Mesendoderm (in vitro differentiated cells): ENCODE measurements at regions not wholly inside any gene's neighbourhood (a gene's known extent, or its start where the extent isn't known, plus 50 kb on each side); places are given as distances from the start of the nearest gene placed in this dataset.

Experiments
- DNase-seq: peaks from one replicate; pipeline ENCODE4 v3.0.0; 2013
- H2AK5ac ChIP-seq: 2 replicates; pipeline ENCODE4 v1.6.1; 2013; ENCODE audit warnings: low read length, inconsistent platforms
- H2BK120ac ChIP-seq: 2 replicates; pipeline ENCODE4 v1.6.1; 2013; ENCODE audit warnings: low read depth, mild to moderate bottlenecking, low read length, moderate library complexity, mixed read lengths
- H2BK15ac ChIP-seq: replicated peaks from 2 replicates; pipeline ENCODE4 v1.6.1; 2013; ENCODE audit warnings: low read depth, mild to moderate bottlenecking, moderate library complexity
- H2BK5ac ChIP-seq: 2 replicates; pipeline ENCODE4 v1.6.1; 2013; ENCODE audit warnings: low read length, inconsistent platforms
- H3K18ac ChIP-seq: 2 replicates; pipeline ENCODE4 v1.6.1; 2013; ENCODE audit warnings: mild to moderate bottlenecking, low read length, mixed read lengths
- H3K23ac ChIP-seq: one replicate; pipeline ENCODE4 v1.6.1; 2013; ENCODE audit warnings: low read length
- H3K27ac ChIP-seq: 2 replicates; pipeline ENCODE4 v1.5.1; 2013; ENCODE audit warnings: low read depth, mild to moderate bottlenecking, inconsistent platforms, low read length, moderate library complexity
- H3K27me3 ChIP-seq: 2 replicates; pipeline ENCODE4 v1.6.1; 2013; ENCODE audit warnings: low read length, control low read depth, mild to moderate bottlenecking, inconsistent platforms; ENCODE audit not compliant: insufficient read depth, poor library complexity
- H3K36me3 ChIP-seq: 2 replicates; pipeline ENCODE4 v1.6.1; 2013; ENCODE audit warnings: low read length, inconsistent platforms; ENCODE audit not compliant: control insufficient read depth, insufficient read depth
- H3K4ac ChIP-seq: one replicate; pipeline ENCODE4 v1.6.1; 2013; ENCODE audit warnings: low read depth, mild to moderate bottlenecking, low read length, moderate library complexity
- H3K4me1 ChIP-seq: 2 replicates; pipeline ENCODE4 v1.6.1; 2013; ENCODE audit warnings: low read depth, low read length, inconsistent platforms; ENCODE audit not compliant: control insufficient read depth
- H3K4me2 ChIP-seq: 2 replicates; pipeline ENCODE4 v1.6.1; 2013; ENCODE audit warnings: low read length
- H3K4me3 ChIP-seq: 2 replicates; pipeline ENCODE4 v1.5.1; 2013; ENCODE audit warnings: mild to moderate bottlenecking, low read length
- H3K56ac ChIP-seq: one replicate; pipeline ENCODE4 v1.6.1; 2013; ENCODE audit warnings: low read length
- H3K79me1 ChIP-seq: 2 replicates; pipeline ENCODE4 v1.6.1; 2013; ENCODE audit warnings: low read length, inconsistent platforms
- H3K79me2 ChIP-seq: 2 replicates; pipeline ENCODE4 v1.6.1; 2013; ENCODE audit warnings: mild to moderate bottlenecking, low read length; ENCODE audit not compliant: control insufficient read depth, insufficient read depth
- H3K9ac ChIP-seq: 2 replicates; pipeline ENCODE4 v1.6.1; 2013; ENCODE audit warnings: low read length, inconsistent platforms
- H4K5ac ChIP-seq: one replicate; pipeline ENCODE4 v1.6.1; 2013; ENCODE audit warnings: low read length
- H4K8ac ChIP-seq: one replicate; pipeline ENCODE4 v1.6.1; 2013; ENCODE audit warnings: low read depth, mild to moderate bottlenecking, control low read depth, low read length, moderate library complexity
- WGBS: extraction: QIAGEN DNeasy Blood & Tissue Kit; methylation state at CpG from one replicate; pipeline ENCODE4 v1.1.7; 2013; ENCODE audit warnings: low lambda C conversion rate, missing lambda C conversion rate; ENCODE audit not compliant: insufficient coverage; ENCODE audit errors: extremely low coverage; 5-methylcytosine and 5-hydroxymethylcytosine counted together

DNA sequence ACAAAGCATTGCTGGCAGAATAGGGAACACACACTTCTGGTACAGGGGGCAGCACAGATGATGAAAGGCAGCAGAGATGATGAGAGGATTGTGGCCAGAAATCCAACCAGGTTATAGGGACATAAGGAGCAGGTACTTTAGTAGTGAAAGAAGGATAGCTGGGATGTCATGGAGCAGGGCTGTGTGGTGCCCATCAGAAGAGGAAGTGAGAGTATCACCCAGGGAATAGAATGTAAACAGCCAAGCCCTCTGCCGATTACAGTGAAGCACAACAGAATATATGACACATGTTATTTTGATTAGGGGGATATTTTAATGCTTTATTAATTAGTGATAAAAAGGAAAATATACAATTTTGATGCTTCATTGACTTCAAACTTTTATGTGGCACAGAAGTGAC lies 883.4 kb upstream of the CDH2 start:
- no peaks in the 10 kb centered on the region for H3K79me1 ChIP-seq
- no peak overlapping the region for H2AK5ac ChIP-seq
- no peak overlapping the region for H3K4me2 ChIP-seq
- H3K9ac ChIP-seq = no peak overlapping the region
- no peak overlapping the region for H4K8ac ChIP-seq
- no peak overlapping the region for H4K5ac ChIP-seq
- no peaks in the 10 kb centered on the region for H3K4me1 ChIP-seq
- H3K36me3 ChIP-seq = no peaks in the 10 kb centered on the region
- WGBS = no CpG with 5 or more reads among the region's 1 CpG
- H3K18ac ChIP-seq = no peak overlapping the region
- no peak overlapping the region for H3K27ac ChIP-seq
- no peak overlapping the region for H3K56ac ChIP-seq
- no peak overlapping the region for H3K4me3 ChIP-seq
- no peak overlapping the region for H3K23ac ChIP-seq
- H3K79me2 ChIP-seq = no peaks in the 10 kb centered on the region
- H2BK15ac ChIP-seq = no peak overlapping the region
- H3K4ac ChIP-seq = no peak overlapping the region
- DNase-seq = no peak
- no peak overlapping the region for H2BK5ac ChIP-seq
- H3K27me3 ChIP-seq = no peaks in the 10 kb centered on the region
- H2BK120ac ChIP-seq = no peak overlapping the region

DNA sequence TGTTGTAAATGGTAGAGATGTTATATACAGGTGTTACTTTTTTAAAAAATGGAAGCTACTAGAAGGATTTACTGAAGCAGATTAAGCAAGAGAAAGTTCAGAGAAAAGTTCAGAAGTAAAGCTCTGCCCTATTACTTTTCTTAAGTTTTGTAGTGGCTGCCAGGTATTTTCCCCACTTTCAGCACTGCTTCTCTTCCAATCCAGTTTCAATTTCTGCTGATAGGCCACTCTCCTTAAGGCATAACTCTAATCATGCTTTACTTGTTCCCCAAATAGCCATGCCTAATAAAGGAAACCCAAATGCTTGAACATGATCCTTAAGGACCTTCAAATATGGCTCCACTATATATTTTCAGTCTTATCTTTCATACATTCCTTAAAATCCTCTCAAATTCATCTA lies 880.8 kb upstream of the CDH2 start:
- no peak overlapping the region for H2BK15ac ChIP-seq
- H3K4me2 ChIP-seq = no peak overlapping the region

DNA sequence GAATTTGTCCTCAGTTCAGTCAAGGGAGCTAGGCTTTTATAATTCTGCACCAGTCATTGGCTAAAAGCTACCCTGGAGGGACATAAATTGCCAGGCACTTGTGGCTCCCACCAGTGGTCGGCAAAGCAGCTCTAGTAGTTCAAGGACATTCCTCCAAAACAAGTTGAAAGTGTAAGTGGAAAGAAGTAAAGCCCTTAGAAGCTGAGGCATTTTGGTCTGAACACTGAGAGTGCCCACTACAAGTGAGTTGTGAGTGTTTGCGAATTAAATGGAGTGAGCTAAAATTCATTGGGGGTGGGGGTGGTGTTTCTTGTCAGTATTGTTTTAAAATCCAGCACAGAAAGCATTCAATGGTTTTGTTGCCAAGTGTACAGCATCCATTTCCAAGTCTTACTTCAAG lies 879.9 kb upstream of the CDH2 start:
- no peak overlapping the region for H2BK120ac ChIP-seq
- no peaks in the 10 kb centered on the region for H3K79me2 ChIP-seq
- no peak overlapping the region for H3K23ac ChIP-seq
- no peak overlapping the region for H2BK5ac ChIP-seq
- H3K56ac ChIP-seq = no peak overlapping the region
- no peak overlapping the region for H3K4me2 ChIP-seq
- no peak overlapping the region for H3K27ac ChIP-seq
- no peak overlapping the region for H3K4me3 ChIP-seq
- no peak overlapping the region for H4K8ac ChIP-seq
- H4K5ac ChIP-seq = no peak overlapping the region
- no peak overlapping the region for H3K9ac ChIP-seq
- no peaks in the 10 kb centered on the region for H3K4me1 ChIP-seq
- H3K36me3 ChIP-seq = no peaks in the 10 kb centered on the region
- H3K4ac ChIP-seq = no peak overlapping the region
- WGBS = no CpG with 5 or more reads among the region's 2 CpGs
- H2BK15ac ChIP-seq = no peak overlapping the region
- H3K27me3 ChIP-seq = no peaks in the 10 kb centered on the region
- no peaks in the 10 kb centered on the region for H3K79me1 ChIP-seq
- no peak overlapping the region for H3K18ac ChIP-seq
- DNase-seq = peak; percentile 19
- H2AK5ac ChIP-seq = no peak overlapping the region

More for the DNA sequence above, 880.8 kb upstream of the CDH2 start:
- Histone ChIP-seq H3K23ac (no peak overlapping the region), H3K18ac (no peak overlapping the region), H3K56ac (no peak overlapping the region), H4K8ac (no peak overlapping the region), H2BK5ac (no peak overlapping the region), H3K27me3 (no peaks in the 10 kb centered on the region), H2BK120ac (no peak overlapping the region), H3K4me1 (no peaks in the 10 kb centered on the region), H3K27ac (no peak overlapping the region), H3K4ac (no peak overlapping the region), H3K79me2 (no peaks in the 10 kb centered on the region), H4K5ac (no peak overlapping the region), H3K79me1 (no peaks in the 10 kb centered on the region), H3K4me3 (no peak overlapping the region), H3K9ac (no peak overlapping the region), H2AK5ac (no peak overlapping the region), H3K36me3 (no peaks in the 10 kb centered on the region)
- no peak for DNase-seq

DNA sequence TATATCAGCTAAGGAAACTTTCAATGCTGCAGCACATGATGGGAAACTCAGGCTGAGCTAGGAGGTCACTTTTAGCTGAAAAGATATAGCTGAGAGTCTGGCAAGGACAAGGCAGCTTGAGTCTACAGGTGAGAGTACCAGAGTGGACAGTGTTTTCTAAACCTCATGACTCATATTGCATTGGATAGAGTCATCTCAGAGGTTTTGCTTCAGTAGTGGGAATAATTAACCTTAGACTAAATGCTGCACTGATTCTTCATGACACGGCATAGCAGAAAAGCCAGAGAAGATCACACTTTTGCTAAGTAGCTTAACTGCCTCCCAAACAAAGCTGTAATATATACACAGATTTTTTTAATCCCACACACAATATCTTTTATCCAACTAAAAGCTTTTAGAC lies 865.0 kb upstream of the CDH2 start:
- Histone ChIP-seq H2BK5ac (no peak overlapping the region), H3K4me1 (no peaks in the 10 kb centered on the region), H3K4me2 (no peak overlapping the region), H4K5ac (no peak overlapping the region), H3K79me2 (no peaks in the 10 kb centered on the region), H3K9ac (no peak overlapping the region), H3K23ac (no peak overlapping the region), H3K4ac (no peak overlapping the region), H4K8ac (no peak overlapping the region), H3K27me3 (no peaks in the 10 kb centered on the region), H3K56ac (no peak overlapping the region), H3K79me1 (no peaks in the 10 kb centered on the region), H2BK15ac (no peak overlapping the region), H2AK5ac (no peak overlapping the region), H3K4me3 (no peak overlapping the region), H3K36me3 (no peaks in the 10 kb centered on the region), H3K27ac (no peak overlapping the region), H3K18ac (no peak overlapping the region), H2BK120ac (no peak overlapping the region)
- DNase-seq = no peak
- WGBS = no CpG with 5 or more reads among the region's 1 CpG

DNA sequence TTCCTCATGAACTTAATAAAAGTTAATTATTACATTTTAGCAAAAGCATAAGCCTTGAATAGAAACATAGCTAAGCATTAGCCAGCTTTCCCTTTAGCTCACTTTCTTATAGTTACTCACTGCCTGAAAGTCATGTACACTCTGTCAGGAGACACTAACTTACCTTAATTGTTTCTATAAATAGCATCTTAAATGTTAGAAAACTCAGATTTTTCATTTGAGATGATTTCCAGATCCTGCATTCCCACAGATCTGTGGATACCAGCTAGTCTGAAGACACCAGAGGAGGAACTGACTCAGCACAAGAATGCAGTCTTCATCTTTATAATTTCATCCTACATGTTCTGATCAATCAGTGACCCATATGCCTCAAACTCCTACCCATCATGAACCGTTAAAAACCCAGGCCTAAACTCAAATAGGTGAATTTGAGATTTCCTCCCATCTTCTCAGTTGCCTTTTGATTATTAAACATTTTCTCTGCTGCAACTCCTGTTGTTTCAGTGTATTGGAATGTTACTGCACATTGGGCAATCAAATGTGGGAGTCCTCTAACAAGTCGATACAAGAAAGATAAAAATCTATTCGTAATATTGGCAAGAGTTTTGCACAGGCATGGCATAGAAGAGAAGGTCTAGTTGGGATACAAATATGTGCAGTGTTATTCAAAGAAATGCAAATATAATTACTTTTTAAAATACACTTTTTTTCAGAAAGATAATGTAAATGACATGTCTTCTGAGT lies 857.4 kb upstream of the CDH2 start:
- Histone ChIP-seq H2BK5ac (no peak overlapping the region), H3K79me2 (no peaks in the 10 kb centered on the region), H3K79me1 (no peaks in the 10 kb centered on the region), H3K4me1 (no peaks in the 10 kb centered on the region), H2BK15ac (no peak overlapping the region), H3K36me3 (no peaks in the 10 kb centered on the region), H3K56ac (no peak overlapping the region), H3K27me3 (no peaks in the 10 kb centered on the region), H4K5ac (no peak overlapping the region), H2AK5ac (no peak overlapping the region), H3K18ac (no peak overlapping the region), H3K23ac (no peak overlapping the region), H3K4me3 (no peak overlapping the region), H3K27ac (no peak overlapping the region), H3K4ac (no peak overlapping the region), H3K4me2 (no peak overlapping the region), H2BK120ac (no peak overlapping the region), H3K9ac (no peak overlapping the region), H4K8ac (no peak overlapping the region)
- no CpG with 5 or more reads among the region's 3 CpGs for WGBS
- no peak for DNase-seq

DNA sequence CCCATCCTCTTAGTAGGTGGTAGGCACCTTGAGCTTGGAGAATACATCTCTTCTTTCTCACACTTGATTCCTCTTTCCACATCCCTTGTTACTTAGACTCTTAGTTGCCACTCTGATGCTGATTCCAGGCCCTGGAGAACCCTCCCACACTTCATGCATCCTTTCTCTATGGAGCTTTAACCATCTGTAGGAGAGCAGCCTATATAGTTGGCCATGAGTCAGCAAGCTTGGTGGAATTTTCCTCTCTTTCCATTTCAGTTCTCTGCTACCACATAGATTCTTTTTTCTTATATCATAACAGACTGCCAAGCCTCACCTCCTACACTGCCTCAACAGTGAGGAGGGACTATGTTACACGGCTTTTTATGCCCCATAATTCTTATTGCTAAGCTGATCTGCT lies 851.6 kb upstream of the CDH2 start:
- H3K79me2 ChIP-seq = no peaks in the 10 kb centered on the region

More for the DNA sequence above, 851.6 kb upstream of the CDH2 start:
- H4K8ac ChIP-seq = no peak overlapping the region
- no CpG with 5 or more reads among the region's 1 CpG for WGBS
- H3K27me3 ChIP-seq = no peaks in the 10 kb centered on the region
- H3K56ac ChIP-seq = no peak overlapping the region
- peak overlapping the region; percentile 45 for H2BK120ac ChIP-seq
- no peak overlapping the region for H3K23ac ChIP-seq
- H2AK5ac ChIP-seq = no peak overlapping the region
- no peak overlapping the region for H2BK15ac ChIP-seq
- no peak overlapping the region for H3K27ac ChIP-seq
- no peak for DNase-seq
- peak overlapping the region; percentile 51 for H3K18ac ChIP-seq
- H3K36me3 ChIP-seq = no peaks in the 10 kb centered on the region
- no peak overlapping the region for H4K5ac ChIP-seq
- H2BK5ac ChIP-seq = no peak overlapping the region
- H3K4me2 ChIP-seq = no peak overlapping the region
- no peaks in the 10 kb centered on the region for H3K79me1 ChIP-seq
- H3K4me1 ChIP-seq = no peaks in the 10 kb centered on the region
- no peak overlapping the region for H3K4me3 ChIP-seq
- no peak overlapping the region for H3K4ac ChIP-seq
- H3K9ac ChIP-seq = no peak overlapping the region
